Prostate gland (tissue), 2 donors: ENCODE measurements at regions not wholly inside any gene's neighbourhood (a gene's known extent, or its start where the extent isn't known, plus 50 kb on each side); places are given as distances from the start of the nearest gene placed in this dataset.

Experiments
- DNase-seq: peaks from one replicate; pipeline ENCODE4 v3.0.0-alpha.2; 2019; ENCODE audit warnings: low spot score
- H3K27ac ChIP-seq, 2 donors: fragments of 200-600 bp; sonication (generic); 2 replicates each; pipeline ENCODE4 v1.5.1; 2017 to 2019
- H3K27me3 ChIP-seq: fragments of 200-600 bp; sonication (generic); replicated peaks from 2 replicates; pipeline ENCODE4 v1.5.1; 2019; ENCODE audit not compliant: insufficient read depth
- H3K36me3 ChIP-seq, 2 donors: fragments of 200-600 bp; sonication (generic); 1 replicate in 1 of 2; 2 replicates in 1 of 2; pipeline versions ENCODE4 v1.5.1 to v1.8.1; 2017 to 2019
- H3K4me1 ChIP-seq: fragments of 200-600 bp; sonication (generic); replicated peaks from 2 replicates; pipeline ENCODE4 v1.5.1; 2019
- H3K4me3 ChIP-seq, 2 donors: fragments of 200-600 bp; sonication (generic); 2 replicates each; pipeline ENCODE4 v1.5.1; 2017 to 2019
- H3K9me3 ChIP-seq: fragments of 200-600 bp; sonication (generic); 2 replicates; pipeline ENCODE4 v1.5.1; 2017
- POLR2A ChIP-seq: fragments of 450-650 bp; IDR thresholded peaks from one replicate; pipeline ENCODE4 v1.6.1; 2016; ENCODE audit warnings: antibody characterized with exemption, mild to moderate bottlenecking
- POLR2AphosphoS5 ChIP-seq: sonication (generic); formaldehyde crosslinking; IDR thresholded peaks from one replicate; pipeline ENCODE4 v1.6.1; 2017; ENCODE audit warnings: antibody characterized with exemption
- WGBS: methylation state at CpG from one replicate; pipeline ENCODE4 v1.1.5; 2018; 5-methylcytosine and 5-hydroxymethylcytosine counted together
- intact Hi-C: fragments of 100-400 bp; cut with DNase I; formaldehyde crosslinking; loops from one replicate; pipeline ENCODE4 v1.14.2; 2022
- TF ChIP-seq, protein P1 (sequence below), 4 experiments: fragments of 200-600 bp in 2 of 4; fragments of 450-650 bp in 2 of 4; sonication (generic) in 2 of 4; IDR thresholded peaks; 1 replicate in 3 of 4; 2 replicates in 1 of 4; pipeline ENCODE4 v1.5.1; 2016 to 2019; ENCODE audit warnings: antibody characterized with exemption in 4 of 4, mild to moderate bottlenecking in 2 of 4, moderate library complexity in 2 of 4

DNA sequence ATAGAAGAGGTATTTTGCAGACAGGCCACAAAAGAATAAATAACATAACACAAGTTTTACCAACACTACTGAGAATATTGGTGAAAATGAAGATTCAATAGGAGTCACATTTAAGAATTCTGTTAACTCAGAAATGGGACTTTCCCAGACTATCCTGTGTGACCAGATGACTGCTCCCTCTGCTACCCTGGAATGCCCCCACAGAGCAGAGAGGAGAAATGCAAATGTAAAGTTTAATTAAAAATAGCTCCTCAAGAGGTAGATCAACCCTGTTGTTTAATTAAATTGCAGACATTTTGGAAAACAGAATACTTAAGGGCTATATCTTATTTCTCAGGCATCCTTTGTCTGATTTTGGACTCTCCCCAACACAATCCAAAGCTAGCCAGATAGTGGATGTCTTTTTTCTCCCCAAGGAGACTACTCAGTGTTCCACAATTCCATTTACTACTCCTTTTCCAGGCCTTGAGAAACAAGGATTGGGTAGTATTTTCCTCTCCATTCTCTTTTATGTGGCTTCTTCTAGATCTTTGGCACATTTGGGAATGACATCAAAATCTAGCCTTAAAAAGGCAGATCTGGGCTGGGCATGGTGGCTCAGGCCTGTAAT, 104.7 kb upstream of the TSC22D1 start:
- Histone ChIP-seq H3K27ac (no peak overlapping the region), H3K4me1 (no peaks in the 10 kb centered on the region), H3K27me3 (no peaks in the 10 kb centered on the region), H3K4me3 (no peak overlapping the region), H3K36me3 (no peaks in the 10 kb centered on the region), H3K9me3 (no peaks in the 10 kb centered on the region)
- no peak for TF ChIP-seq POLR2A
- no peak for DNase-seq
- intact Hi-C loops, result no loop called here

GRCh38 chr13:44679597-44679996, 103.5 kb upstream of the TSC22D1 start:
- no peak for TF ChIP-seq POLR2A
- no peak for TF ChIP-seq POLR2AphosphoS5
- TF ChIP-seq, protein P1, sequence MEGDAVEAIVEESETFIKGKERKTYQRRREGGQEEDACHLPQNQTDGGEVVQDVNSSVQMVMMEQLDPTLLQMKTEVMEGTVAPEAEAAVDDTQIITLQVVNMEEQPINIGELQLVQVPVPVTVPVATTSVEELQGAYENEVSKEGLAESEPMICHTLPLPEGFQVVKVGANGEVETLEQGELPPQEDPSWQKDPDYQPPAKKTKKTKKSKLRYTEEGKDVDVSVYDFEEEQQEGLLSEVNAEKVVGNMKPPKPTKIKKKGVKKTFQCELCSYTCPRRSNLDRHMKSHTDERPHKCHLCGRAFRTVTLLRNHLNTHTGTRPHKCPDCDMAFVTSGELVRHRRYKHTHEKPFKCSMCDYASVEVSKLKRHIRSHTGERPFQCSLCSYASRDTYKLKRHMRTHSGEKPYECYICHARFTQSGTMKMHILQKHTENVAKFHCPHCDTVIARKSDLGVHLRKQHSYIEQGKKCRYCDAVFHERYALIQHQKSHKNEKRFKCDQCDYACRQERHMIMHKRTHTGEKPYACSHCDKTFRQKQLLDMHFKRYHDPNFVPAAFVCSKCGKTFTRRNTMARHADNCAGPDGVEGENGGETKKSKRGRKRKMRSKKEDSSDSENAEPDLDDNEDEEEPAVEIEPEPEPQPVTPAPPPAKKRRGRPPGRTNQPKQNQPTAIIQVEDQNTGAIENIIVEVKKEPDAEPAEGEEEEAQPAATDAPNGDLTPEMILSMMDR (IDR thresholded peaks at IDR 0.05), result no peak
- no peaks in the 10 kb centered on the region for H3K9me3 ChIP-seq
- no peak for DNase-seq
- WGBS, result 72% methylated on average over 4 of the region's 4 CpGs
- no peak overlapping the region for H3K27ac ChIP-seq
- no peaks in the 10 kb centered on the region for H3K27me3 ChIP-seq
- H3K4me1 ChIP-seq, result no peaks in the 10 kb centered on the region
- H3K36me3 ChIP-seq, result no peaks in the 10 kb centered on the region
- H3K4me3 ChIP-seq, result no peak overlapping the region
- intact Hi-C loops, result no loop called here

DNA sequence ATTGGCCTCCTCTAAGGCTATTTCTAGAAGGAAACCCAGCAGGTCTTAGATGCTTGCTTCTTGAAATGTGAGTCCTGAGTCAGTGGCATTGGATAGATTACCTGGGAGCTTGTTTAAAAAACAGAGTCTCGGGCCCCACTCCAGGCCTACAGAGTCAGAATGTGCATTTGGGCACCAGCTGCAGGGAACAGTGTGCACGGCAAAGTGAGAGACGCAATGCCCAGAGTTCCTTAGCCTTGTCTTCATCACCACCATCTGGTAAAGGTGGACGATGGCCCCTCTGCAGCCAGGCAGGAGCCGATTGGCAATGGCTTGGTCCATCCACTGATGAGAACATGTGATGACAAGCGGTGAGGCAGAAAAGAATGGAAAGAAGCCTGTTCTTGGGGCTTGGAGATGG, 102.1 kb upstream of the TSC22D1 start:
- WGBS, result 97% methylated on average over 6 of the region's 6 CpGs
- intact Hi-C loops, result no loop called here

GRCh38 chr13:44676534-44676933, 100.4 kb upstream of the TSC22D1 start:
- Histone ChIP-seq H3K36me3 (no peaks in the 10 kb centered on the region), H3K27me3 (no peaks in the 10 kb centered on the region), H3K4me3 (no peak overlapping the region), H3K9me3 (no peaks in the 10 kb centered on the region), H3K27ac (no peak overlapping the region), H3K4me1 (no peaks in the 10 kb centered on the region)
- TF ChIP-seq, protein P1 (IDR thresholded peaks at IDR 0.05), result no peak
- TF ChIP-seq POLR2A, result no peak
- no peak for TF ChIP-seq POLR2AphosphoS5
- DNase-seq, result no peak
- WGBS, result 62% methylated on average over 3 of the region's 3 CpGs
- intact Hi-C loops, result no loop called here

More for the DNA sequence above, 102.1 kb upstream of the TSC22D1 start:
- Histone ChIP-seq H3K27ac (no peak overlapping the region), H3K36me3 (no peaks in the 10 kb centered on the region), H3K27me3 (no peaks in the 10 kb centered on the region), H3K9me3 (no peaks in the 10 kb centered on the region), H3K4me1 (no peaks in the 10 kb centered on the region), H3K4me3 (no peak overlapping the region)
- DNase-seq, result no peak
- TF ChIP-seq POLR2A (no peak), POLR2AphosphoS5 (no peak)
- TF ChIP-seq, protein P1 (IDR thresholded peaks at IDR 0.05), result no peak

DNA sequence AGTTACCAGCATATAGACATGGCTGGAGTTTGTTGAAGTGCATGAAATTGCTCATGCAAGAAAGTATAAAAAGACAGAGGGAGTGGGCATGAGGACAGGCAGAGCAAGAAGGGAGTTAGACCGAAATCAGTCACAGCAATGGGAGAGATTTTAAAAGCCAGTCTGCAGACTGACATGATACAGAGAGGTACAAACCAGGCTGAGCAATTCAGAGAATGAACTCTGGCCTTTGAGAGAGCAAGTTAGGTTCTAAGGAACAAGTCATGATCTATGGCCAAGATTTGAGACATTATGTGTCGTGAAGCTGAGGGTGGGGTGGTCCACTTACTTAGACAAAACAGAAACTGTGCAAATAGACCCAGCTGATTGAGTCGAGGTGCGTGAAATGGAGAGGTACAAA, 93.4 kb upstream of the TSC22D1 start:
- Histone ChIP-seq H3K27ac (no peak overlapping the region), H3K9me3 (no peaks in the 10 kb centered on the region), H3K4me3 (no peak overlapping the region), H3K27me3 (no peaks in the 10 kb centered on the region), H3K36me3 (no peaks in the 10 kb centered on the region), H3K4me1 (no peaks in the 10 kb centered on the region)
- TF ChIP-seq, protein P1 (IDR thresholded peaks at IDR 0.05), result no peak
- TF ChIP-seq POLR2AphosphoS5 (no peak), POLR2A (no peak)
- no peak for DNase-seq
- WGBS, result 90% methylated on average over 4 of the region's 4 CpGs
- intact Hi-C loops, result no loop called here
